HUES64 (cell line): ENCODE measurements at regions not wholly inside any gene's neighbourhood (a gene's known extent, or its start where the extent isn't known, plus 50 kb on each side); places are given as distances from the start of the nearest gene placed in this dataset.
A peak's percentile ranks its signal among the peaks of the same experiment; 100 is the strongest.
"Not testable (repeated sequence)": the region's sequence is repeated elsewhere in the genome, so short reads cannot be mapped to it uniquely, and the experiment has no call there.

Source experiments
- H3K27ac ChIP-seq: 2 replicates; pipeline ENCODE4 v1.7.0; 2013; ENCODE audit warnings: low read depth, low read length, inconsistent platforms
- H3K27me3 ChIP-seq: 2 replicates; pipeline ENCODE4 v1.6.1; 2013; ENCODE audit warnings: mild to moderate bottlenecking, low read length; ENCODE audit not compliant: insufficient read depth
- H3K36me3 ChIP-seq: 2 replicates; pipeline ENCODE4 v1.6.1; 2013; ENCODE audit warnings: mild to moderate bottlenecking, low read length; ENCODE audit not compliant: insufficient read depth
- H3K4me1 ChIP-seq: 2 replicates; pipeline ENCODE4 v1.6.1; 2013; ENCODE audit warnings: mild to moderate bottlenecking, low read length, moderate library complexity; ENCODE audit not compliant: insufficient read depth
- H3K4me3 ChIP-seq: 2 replicates; pipeline ENCODE4 v1.5.1; 2013; ENCODE audit warnings: mild to moderate bottlenecking, low read length, moderate library complexity
- H3K9ac ChIP-seq: 2 replicates; pipeline ENCODE4 v1.6.1; 2013; ENCODE audit warnings: mild to moderate bottlenecking, low read depth, low read length
- H3K9me3 ChIP-seq: 2 replicates; pipeline ENCODE4 v1.6.1; 2013; ENCODE audit warnings: low read depth, low read length; ENCODE audit not compliant: insufficient read depth
- WGBS: fragments of 150-250, 120-280 bp; methylation state at CpG from one replicate; pipeline ENCODE4 v1.1.7; 2013; ENCODE audit warnings: missing lambda C conversion rate; 5-methylcytosine and 5-hydroxymethylcytosine counted together

GRCh38 chr5:42989190-42989589 is 50.9 kb downstream of the ANXA2R start:
- Histone ChIP-seq H3K9ac (no peak overlapping the region), H3K4me1 (0 out of 2 replicates have a peak, but pooled peaks cover 5% of the 10 kb centered on the region), H3K4me3 (no peak overlapping the region), H3K9me3 (peaks cover 14% of the 10 kb centered on the region; the same call in 1 of the 2 replicates), H3K27ac (no peak overlapping the region), H3K27me3 (peaks cover 65% of the 10 kb centered on the region), H3K36me3 (no peaks in the 10 kb centered on the region)
- 93% methylated on average over 1 of the region's 1 CpG for WGBS

- H3K4me3 ChIP-seq = no peak overlapping the region
- WGBS = 92% methylated on average over 2 of the region's 2 CpGs
- H3K9ac ChIP-seq = no peak overlapping the region
- H3K27me3 ChIP-seq = peaks cover 59% of the 10 kb centered on the region
- H3K4me1 ChIP-seq = no peaks in the 10 kb centered on the region
- peaks cover 14% of the 10 kb centered on the region; the same call in 1 of the 2 replicates for H3K9me3 ChIP-seq
- no peaks in the 10 kb centered on the region for H3K36me3 ChIP-seq
- no peak overlapping the region for H3K27ac ChIP-seq
Measured at GRCh38 chr5:42988568-42988967, 51.6 kb downstream of the ANXA2R start.

DNA sequence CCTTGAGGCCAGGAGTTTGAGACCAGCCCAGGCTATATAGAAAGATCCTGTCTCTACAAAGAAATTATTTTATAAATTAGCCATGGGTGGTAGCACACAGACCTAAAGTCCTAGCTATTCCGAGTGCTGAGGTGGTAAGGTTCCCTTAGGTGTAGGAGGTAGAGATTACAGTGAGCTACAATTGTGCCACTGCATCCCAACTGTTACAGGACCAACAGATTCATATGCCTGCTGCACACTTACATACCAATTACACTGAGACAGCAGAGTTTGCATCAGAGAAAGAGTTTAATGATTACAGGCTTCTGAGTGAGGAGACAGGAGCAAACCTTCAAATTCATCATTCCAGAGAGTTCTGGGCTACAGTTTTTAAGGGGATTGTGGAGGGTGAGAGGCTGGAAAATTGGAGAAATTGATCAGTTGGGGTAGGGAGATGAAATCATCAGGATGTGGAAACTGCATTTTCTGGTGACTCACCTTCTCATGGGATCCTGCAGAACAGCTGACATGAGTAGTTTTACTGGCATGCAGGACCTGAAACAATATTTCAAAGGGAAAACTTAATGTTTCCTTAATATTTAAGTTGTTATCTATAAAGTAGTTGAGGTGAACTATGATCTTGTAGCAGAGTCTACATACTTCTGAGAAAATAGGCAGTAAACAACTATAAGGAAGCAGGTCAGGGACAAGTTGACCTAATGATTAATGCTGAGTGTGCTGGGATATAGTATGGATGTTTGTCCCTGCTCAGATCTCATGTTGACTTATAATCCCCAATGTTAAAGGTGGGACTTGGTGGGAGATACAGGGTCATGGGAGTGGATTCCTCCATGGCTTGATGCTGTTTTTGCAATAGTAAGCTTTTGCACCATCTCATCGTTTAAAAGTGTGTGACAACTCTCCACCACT is 54.7 kb downstream of the ANXA2R start:
- peaks cover 14% of the 10 kb centered on the region; the same call in 1 of the 2 replicates for H3K9me3 ChIP-seq
- H3K27ac ChIP-seq = no peak overlapping the region
- peaks cover 4% of the 10 kb centered on the region; the same call in 1 of the 2 replicates for H3K4me1 ChIP-seq
- WGBS = 81% methylated on average over 2 of the region's 2 CpGs
- no peaks in the 10 kb centered on the region for H3K36me3 ChIP-seq
- no peak overlapping the region for H3K9ac ChIP-seq
- no peak overlapping the region for H3K4me3 ChIP-seq
- H3K27me3 ChIP-seq = peaks cover 27% of the 10 kb centered on the region

DNA sequence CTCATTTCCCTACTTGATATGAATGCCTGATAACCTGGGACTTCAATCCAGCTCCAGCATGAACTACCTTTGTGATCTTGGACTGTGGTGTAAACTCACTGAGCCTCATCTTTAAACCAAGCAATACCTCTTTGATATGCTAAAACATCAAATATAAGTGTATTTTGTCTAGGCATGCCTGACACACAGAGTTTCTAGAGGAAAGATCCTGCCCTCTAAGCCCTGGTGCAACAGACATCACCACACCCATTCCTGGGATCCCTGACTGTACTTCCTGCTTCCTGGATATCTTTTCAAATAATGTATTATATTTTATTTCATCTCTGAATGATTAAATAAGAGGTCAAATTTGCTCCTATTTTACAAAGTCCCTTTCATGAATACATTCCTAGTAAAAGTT is 55.8 kb downstream of the ANXA2R start:
- no peak overlapping the region for H3K4me3 ChIP-seq
- no peak overlapping the region for H3K27ac ChIP-seq
- H3K9me3 ChIP-seq = peaks cover 10% of the 10 kb centered on the region; the same call in 1 of the 2 replicates
- peaks cover 4% of the 10 kb centered on the region; the same call in 1 of the 2 replicates for H3K4me1 ChIP-seq
- H3K9ac ChIP-seq = no peak overlapping the region
- peaks cover 16% of the 10 kb centered on the region for H3K27me3 ChIP-seq
- H3K36me3 ChIP-seq = no peaks in the 10 kb centered on the region

DNA sequence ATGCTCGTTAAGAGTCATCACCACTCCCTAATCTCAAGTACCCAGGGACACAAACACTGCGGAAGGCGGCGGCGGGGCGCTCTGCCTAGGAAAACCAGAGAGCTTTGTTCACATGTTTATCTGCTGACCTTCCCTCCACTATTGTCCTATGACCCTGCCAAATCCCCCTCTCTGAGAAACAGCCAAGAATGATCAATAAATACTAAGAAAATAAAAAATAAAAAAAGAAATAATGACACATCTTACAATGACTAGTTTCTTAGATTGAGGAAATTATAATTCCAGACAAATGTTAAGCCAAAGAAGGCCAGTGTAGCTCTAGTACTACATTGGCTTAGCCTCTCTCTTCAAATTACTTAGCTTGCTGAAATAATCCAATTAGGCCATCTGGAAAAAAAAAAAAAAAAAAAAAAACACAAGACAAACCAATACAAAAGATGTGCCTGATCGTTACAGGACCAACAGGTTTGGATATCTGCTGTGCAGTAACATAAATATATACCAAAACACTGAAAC is 58.0 kb downstream of the ANXA2R start:
- 0 out of 2 replicates have a peak, but pooled peaks cover 6% of the 10 kb centered on the region for H3K27me3 ChIP-seq
- 3% methylated on average over 6 of the region's 7 CpGs for WGBS
- H3K9me3 ChIP-seq = peaks cover 4% of the 10 kb centered on the region; the same call in 1 of the 2 replicates
- H3K27ac ChIP-seq = no peak overlapping the region
- H3K9ac ChIP-seq = 0 out of 2 replicates have a peak overlapping the region, but pooled peaks have one; percentile 25
- H3K36me3 ChIP-seq = no peaks in the 10 kb centered on the region
- H3K4me3 ChIP-seq = no peak overlapping the region
- H3K4me1 ChIP-seq = peaks cover 4% of the 10 kb centered on the region; the same call in 1 of the 2 replicates

- not testable (repeated sequence) for H3K4me1 ChIP-seq, H3K4me3 ChIP-seq, H3K27me3 ChIP-seq, H3K9ac ChIP-seq, H3K27ac ChIP-seq, H3K9me3 ChIP-seq, H3K36me3 ChIP-seq
- WGBS = no CpG with 5 or more reads among the region's 8 CpGs
Measured at GRCh38 chr5:42981417-42982106, 58.6 kb downstream of the ANXA2R start.

- H3K4me3 ChIP-seq = not testable (repeated sequence)
- WGBS = no CpG with 5 or more reads among the region's 5 CpGs
Measured at GRCh38 chr5:42981015-42981414, 59.1 kb downstream of the ANXA2R start.

DNA sequence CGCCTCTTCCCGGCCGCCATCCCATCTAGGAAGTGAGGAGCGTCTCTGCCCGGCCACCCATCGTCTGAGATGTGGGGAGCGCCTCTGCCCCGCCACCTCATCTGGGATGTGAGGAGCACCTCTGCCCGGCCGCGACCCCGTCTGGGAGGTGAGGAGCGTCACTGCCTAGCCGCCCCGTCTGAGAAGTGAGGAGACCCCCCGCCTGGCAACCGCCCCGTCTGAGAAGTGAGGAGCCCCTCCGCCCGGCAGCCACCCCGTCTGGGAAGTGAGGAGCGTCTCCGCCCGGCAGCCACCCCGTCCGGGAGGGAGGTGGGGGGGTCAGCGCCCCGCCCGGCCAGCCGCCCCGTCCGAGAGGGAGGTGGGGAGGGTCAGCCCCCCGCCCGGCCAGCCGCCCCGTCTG is 59.7 kb downstream of the ANXA2R start:
- H3K9me3 ChIP-seq, H3K4me3 ChIP-seq, H3K4me1 ChIP-seq, H3K9ac ChIP-seq, H3K27ac ChIP-seq, H3K27me3 ChIP-seq, H3K36me3 ChIP-seq: not testable (repeated sequence)
- 96% methylated on average over 15 of the region's 36 CpGs for WGBS

More at GRCh38 chr5:42981015-42981414, 59.1 kb downstream of the ANXA2R start:
- not testable (repeated sequence) for H3K36me3 ChIP-seq, H3K4me1 ChIP-seq, H3K9ac ChIP-seq, H3K9me3 ChIP-seq, H3K27me3 ChIP-seq, H3K27ac ChIP-seq

DNA sequence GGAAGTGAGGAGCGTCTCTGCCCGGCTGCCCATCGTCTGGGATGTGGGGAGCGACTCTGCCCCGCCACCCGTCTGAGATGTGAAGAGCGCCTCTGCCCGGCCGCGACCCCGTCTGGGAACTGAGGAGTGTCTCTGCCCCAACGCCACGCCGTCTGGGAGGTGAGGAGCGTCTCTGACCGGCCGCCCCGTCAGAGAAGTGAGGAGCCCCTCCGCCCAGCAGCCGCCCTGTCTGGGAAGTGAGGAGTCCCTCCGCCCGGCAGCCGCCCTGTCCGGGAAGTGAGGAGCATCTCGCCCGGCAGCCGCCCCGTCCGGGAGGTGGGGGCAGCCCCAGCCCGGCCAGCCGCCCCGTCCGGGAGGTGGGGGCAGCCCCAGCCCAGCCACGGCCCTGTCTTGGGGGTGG is 60.9 kb downstream of the ANXA2R start:
- 92% methylated on average over 34 of the region's 34 CpGs for WGBS
- not testable (repeated sequence) for H3K9ac ChIP-seq, H3K4me1 ChIP-seq, H3K36me3 ChIP-seq, H3K9me3 ChIP-seq, H3K27me3 ChIP-seq, H3K27ac ChIP-seq, H3K4me3 ChIP-seq

GRCh38 chr5:42974536-42974935 is 65.6 kb downstream of the ANXA2R start:
- peaks cover 4% of the 10 kb centered on the region; the same call in 1 of the 2 replicates for H3K9me3 ChIP-seq
- no peaks in the 10 kb centered on the region for H3K27me3 ChIP-seq
- H3K9ac ChIP-seq = no peak overlapping the region
- no peak overlapping the region for H3K27ac ChIP-seq
- whole genome bisulfite sequencing = 87% methylated on average over 2 of the region's 2 CpGs
- no peaks in the 10 kb centered on the region for H3K36me3 ChIP-seq
- H3K4me3 ChIP-seq = no peak overlapping the region
- no peaks in the 10 kb centered on the region for H3K4me1 ChIP-seq
